Endodermal cell (in vitro differentiated cells): ENCODE measurements at regions not wholly inside any gene's neighbourhood (a gene's known extent, or its start where the extent isn't known, plus 50 kb on each side); places are given as distances from the start of the nearest gene placed in this dataset.

Experiments used
- DNase-seq: peaks from one replicate; pipeline ENCODE4 v3.0.0-alpha.2; 2017
- H3K27ac ChIP-seq: 2 replicates; pipeline ENCODE4 v1.5.1; 2013; ENCODE audit warnings: mild to moderate bottlenecking, low read depth, low read length, moderate library complexity
- H3K27me3 ChIP-seq: 2 replicates; pipeline ENCODE4 v1.6.1; 2013; ENCODE audit warnings: mild to moderate bottlenecking, low read length, moderate library complexity; ENCODE audit not compliant: insufficient read depth, control insufficient read depth, poor library complexity, severe bottlenecking
- H3K36me3 ChIP-seq: 2 replicates; pipeline ENCODE4 v1.7.0; 2013; ENCODE audit warnings: mild to moderate bottlenecking, low read length, moderate library complexity; ENCODE audit not compliant: control insufficient read depth, insufficient read depth
- H3K4me1 ChIP-seq: one replicate; pipeline ENCODE4 v1.7.0; 2013; ENCODE audit warnings: low read length; ENCODE audit not compliant: control insufficient read depth, insufficient read depth
- H3K4me3 ChIP-seq: 2 replicates; pipeline ENCODE4 v1.5.1; 2013; ENCODE audit warnings: mild to moderate bottlenecking, low read length, moderate library complexity
- H3K9ac ChIP-seq: 2 replicates; pipeline ENCODE4 v1.6.1; 2013; ENCODE audit warnings: mild to moderate bottlenecking, low read length, moderate library complexity; ENCODE audit not compliant: poor library complexity, severe bottlenecking; ENCODE audit errors: extremely low read depth
- H3K9me3 ChIP-seq: 2 replicates; pipeline ENCODE4 v1.6.1; 2013; ENCODE audit warnings: mild to moderate bottlenecking, low read length, moderate library complexity; ENCODE audit not compliant: control insufficient read depth
- H3K27ac Mint-ChIP-seq: 2 replicates; pipeline ENCODE4 v1.8.0; 2020; ENCODE audit warnings: mixed read lengths
- H3K27me3 Mint-ChIP-seq: 2 replicates; pipeline ENCODE4 v1.8.0; 2021; ENCODE audit warnings: mild to moderate bottlenecking, mixed read lengths; ENCODE audit not compliant: insufficient read depth
- H3K36me3 Mint-ChIP-seq: 2 replicates; pipeline ENCODE4 v1.8.0; 2020; ENCODE audit warnings: low read depth, mixed read lengths
- H3K4me1 Mint-ChIP-seq: 2 replicates; pipeline ENCODE4 v1.8.0; 2020; ENCODE audit warnings: mixed read lengths
- H3K4me3 Mint-ChIP-seq: 2 replicates; pipeline ENCODE4 v1.8.0; 2020; ENCODE audit warnings: mild to moderate bottlenecking, moderate library complexity, mixed read lengths
- H3K9me3 Mint-ChIP-seq: 2 replicates; pipeline ENCODE4 v1.8.0; 2020; ENCODE audit warnings: mild to moderate bottlenecking, mixed read lengths
- CTCF ChIP-seq: fragments of 200-600 bp; sonication (generic); conservative IDR thresholded peaks from 2 replicates; pipeline ENCODE4 v1.5.0; 2021; ENCODE audit warnings: antibody characterized with exemption, mild to moderate bottlenecking
- WGBS, 2 experiments: methylation state at CpG; one replicate each; pipeline versions ENCODE4 v1.1.5 to v1.1.7; 2013; ENCODE audit warnings: missing lambda C conversion rate in 2 of 2, mixed read lengths in 1 of 2; ENCODE audit not compliant: insufficient coverage in 1 of 2, insufficient read length in 1 of 2; 5-methylcytosine and 5-hydroxymethylcytosine counted together

- no peaks in the 10 kb centered on the region for H3K27me3 Mint-ChIP-seq
- no peaks in the 10 kb centered on the region for H3K9me3 Mint-ChIP-seq
- WGBS, 2 experiments = 86 to 90% methylated on average over 2 to 3 of the region's 3 CpGs
- TF ChIP-seq CTCF = no peak
- no peak overlapping the region for H3K27ac Mint-ChIP-seq
- Histone ChIP-seq H3K9ac (no peak overlapping the region), H3K4me3 (no peak overlapping the region), H3K9me3 (no peaks in the 10 kb centered on the region), H3K27me3 (no peaks in the 10 kb centered on the region), H3K36me3 (no peaks in the 10 kb centered on the region), H3K4me1 (no peaks in the 10 kb centered on the region), H3K27ac (no peak overlapping the region)
- H3K36me3 Mint-ChIP-seq = no peaks in the 10 kb centered on the region
- no peak overlapping the region for H3K4me3 Mint-ChIP-seq
- no peak for DNase-seq
- H3K4me1 Mint-ChIP-seq = no peaks in the 10 kb centered on the region
Measured at GRCh38 chr2:100718065-100718629, 101.8 kb upstream of the NPAS2 start.

- no peaks in the 10 kb centered on the region for H3K27me3 ChIP-seq
- Mint-ChIP-seq H3K36me3 (no peaks in the 10 kb centered on the region), H3K4me1 (no peaks in the 10 kb centered on the region), H3K27ac (no peak overlapping the region), H3K4me3 (no peak overlapping the region), H3K27me3 (no peaks in the 10 kb centered on the region), H3K9me3 (no peaks in the 10 kb centered on the region)
- H3K36me3 ChIP-seq = no peaks in the 10 kb centered on the region
- no peak overlapping the region for H3K9ac ChIP-seq
- no peak for DNase-seq
- H3K27ac ChIP-seq = no peak overlapping the region
- no peaks in the 10 kb centered on the region for H3K4me1 ChIP-seq
- H3K4me3 ChIP-seq = no peak overlapping the region
- no peak for TF ChIP-seq CTCF
- 83 to 88% methylated on average over 3 of the region's 3 CpGs for WGBS, 2 experiments
- no peaks in the 10 kb centered on the region for H3K9me3 ChIP-seq
Measured at GRCh38 chr2:100720445-100720844, 99.5 kb upstream of the NPAS2 start.

- 78 to 82% methylated on average over 5 of the region's 5 CpGs for WGBS, 2 experiments
- H3K4me3 Mint-ChIP-seq = no peak overlapping the region
- no peaks in the 10 kb centered on the region for H3K36me3 Mint-ChIP-seq
- H3K9me3 ChIP-seq = no peaks in the 10 kb centered on the region
- H3K27me3 Mint-ChIP-seq = no peaks in the 10 kb centered on the region
- H3K4me1 Mint-ChIP-seq = no peaks in the 10 kb centered on the region
- no peak for TF ChIP-seq CTCF
- H3K9me3 Mint-ChIP-seq = no peaks in the 10 kb centered on the region
- H3K4me1 ChIP-seq = no peaks in the 10 kb centered on the region
- no peak overlapping the region for H3K27ac ChIP-seq
- H3K27me3 ChIP-seq = no peaks in the 10 kb centered on the region
- H3K9ac ChIP-seq = no peak overlapping the region
- no peaks in the 10 kb centered on the region for H3K36me3 ChIP-seq
- H3K4me3 ChIP-seq = no peak overlapping the region
- DNase-seq = no peak
- no peak overlapping the region for H3K27ac Mint-ChIP-seq
Measured at GRCh38 chr2:100721693-100722092, 98.2 kb upstream of the NPAS2 start.
